ENCODE measurements at regions not wholly inside any gene's neighbourhood (a gene's known extent, or its start where the extent isn't known, plus 50 kb on each side); places are given as distances from the start of the nearest gene placed in this dataset.

GRCh38 chr21:26659757-26660156 is 86.7 kb upstream of the CYYR1 start:
- Histone ChIP-seq H3K79me2 (ENCODE audit: control insufficient read depth, insufficient read depth, low read length, unreplicated experiment) (no peaks in the 10 kb centered on the region), H3K36me3 (ENCODE audit: insufficient read depth, low read length) (no peaks in the 10 kb centered on the region), H2AFZ (ENCODE audit: low read length, unreplicated experiment) (no peak overlapping the region), H3K4me1 (ENCODE audit: control insufficient read depth, insufficient read depth, low read length, unreplicated experiment) (no peaks in the 10 kb centered on the region), H3K4me3 (ENCODE audit: low read depth, low read length) (no peak overlapping the region), H3K27me3 (ENCODE audit: insufficient read depth, low read length) (no peaks in the 10 kb centered on the region), H3K27ac (ENCODE audit: low read depth, low read length) (no peak overlapping the region)

GRCh38 chr21:26659182-26659581 is 86.1 kb upstream of the CYYR1 start:
- Histone ChIP-seq H3K79me2 (ENCODE audit: control insufficient read depth, insufficient read depth, low read length, unreplicated experiment) (no peaks in the 10 kb centered on the region), H3K27ac (ENCODE audit: low read depth, low read length) (no peak overlapping the region), H3K4me1 (ENCODE audit: control insufficient read depth, insufficient read depth, low read length, unreplicated experiment) (no peaks in the 10 kb centered on the region), H3K36me3 (ENCODE audit: insufficient read depth, low read length) (no peaks in the 10 kb centered on the region), H2AFZ (ENCODE audit: low read length, unreplicated experiment) (no peak overlapping the region), H3K4me3 (ENCODE audit: low read depth, low read length) (no peak overlapping the region), H3K27me3 (ENCODE audit: insufficient read depth, low read length) (no peaks in the 10 kb centered on the region)

GRCh38 chr21:26655460-26655859 is 82.4 kb upstream of the CYYR1 start:
- Histone ChIP-seq H3K4me1 (ENCODE audit: control insufficient read depth, insufficient read depth, low read length, unreplicated experiment) (no peaks in the 10 kb centered on the region), H2AFZ (ENCODE audit: low read length, unreplicated experiment) (no peak overlapping the region), H3K27ac (ENCODE audit: low read depth, low read length) (no peak overlapping the region), H3K79me2 (ENCODE audit: control insufficient read depth, insufficient read depth, low read length, unreplicated experiment) (no peaks in the 10 kb centered on the region), H3K36me3 (ENCODE audit: insufficient read depth, low read length) (no peaks in the 10 kb centered on the region), H3K4me3 (ENCODE audit: low read depth, low read length) (no peak overlapping the region), H3K27me3 (ENCODE audit: insufficient read depth, low read length) (0 out of 2 replicates have a peak, but pooled peaks cover under 1% of the 10 kb centered on the region)

- no peaks in the 10 kb centered on the region for H3K79me2 ChIP-seq (ENCODE audit: control insufficient read depth, insufficient read depth, low read length, unreplicated experiment)
- no peaks in the 10 kb centered on the region for H3K36me3 ChIP-seq (ENCODE audit: insufficient read depth, low read length)
- peaks cover 6% of the 10 kb centered on the region; the same call in 1 of the 2 replicates for H3K27me3 ChIP-seq (ENCODE audit: insufficient read depth, low read length)
- no peaks in the 10 kb centered on the region for H3K4me1 ChIP-seq (ENCODE audit: control insufficient read depth, insufficient read depth, low read length, unreplicated experiment)
- H3K4me3 ChIP-seq (ENCODE audit: low read depth, low read length) = no peak overlapping the region
- H2AFZ ChIP-seq (ENCODE audit: low read length, unreplicated experiment) = no peak overlapping the region
- no peak overlapping the region for H3K27ac ChIP-seq (ENCODE audit: low read depth, low read length)
Observed at GRCh38 chr21:26653430-26653829, 80.3 kb upstream of the CYYR1 start.

- no peak overlapping the region for H3K27ac ChIP-seq (ENCODE audit: low read depth, low read length)
- H2AFZ ChIP-seq (ENCODE audit: low read length, unreplicated experiment) = no peak overlapping the region
- H3K27me3 ChIP-seq (ENCODE audit: insufficient read depth, low read length) = peaks cover 6% of the 10 kb centered on the region; the same call in 1 of the 2 replicates
- no peaks in the 10 kb centered on the region for H3K4me1 ChIP-seq (ENCODE audit: control insufficient read depth, insufficient read depth, low read length, unreplicated experiment)
- no peaks in the 10 kb centered on the region for H3K79me2 ChIP-seq (ENCODE audit: control insufficient read depth, insufficient read depth, low read length, unreplicated experiment)
- H3K4me3 ChIP-seq (ENCODE audit: low read depth, low read length) = no peak overlapping the region
- H3K36me3 ChIP-seq (ENCODE audit: insufficient read depth, low read length) = no peaks in the 10 kb centered on the region
Observed at GRCh38 chr21:26652854-26653253, 79.8 kb upstream of the CYYR1 start.

GRCh38 chr21:26641062-26641461 is 68.0 kb upstream of the CYYR1 start:
- Histone ChIP-seq H3K36me3 (ENCODE audit: insufficient read depth, low read length) (no peaks in the 10 kb centered on the region), H3K4me1 (ENCODE audit: control insufficient read depth, insufficient read depth, low read length, unreplicated experiment) (no peaks in the 10 kb centered on the region), H2AFZ (ENCODE audit: low read length, unreplicated experiment) (no peak overlapping the region), H3K27ac (ENCODE audit: low read depth, low read length) (no peak overlapping the region), H3K4me3 (ENCODE audit: low read depth, low read length) (no peak overlapping the region), H3K27me3 (ENCODE audit: insufficient read depth, low read length) (no peaks in the 10 kb centered on the region), H3K79me2 (ENCODE audit: control insufficient read depth, insufficient read depth, low read length, unreplicated experiment) (no peaks in the 10 kb centered on the region)

- Histone ChIP-seq H3K27me3 (ENCODE audit: insufficient read depth, low read length) (no peaks in the 10 kb centered on the region), H3K4me3 (ENCODE audit: low read depth, low read length) (no peak overlapping the region), H2AFZ (ENCODE audit: low read length, unreplicated experiment) (no peak overlapping the region), H3K4me1 (ENCODE audit: control insufficient read depth, insufficient read depth, low read length, unreplicated experiment) (no peaks in the 10 kb centered on the region), H3K36me3 (ENCODE audit: insufficient read depth, low read length) (no peaks in the 10 kb centered on the region), H3K27ac (ENCODE audit: low read depth, low read length) (no peak overlapping the region), H3K79me2 (ENCODE audit: control insufficient read depth, insufficient read depth, low read length, unreplicated experiment) (no peaks in the 10 kb centered on the region)
Observed at GRCh38 chr21:26637201-26637745, 64.2 kb upstream of the CYYR1 start.

- Histone ChIP-seq H3K36me3 (ENCODE audit: insufficient read depth, low read length) (no peaks in the 10 kb centered on the region), H2AFZ (ENCODE audit: low read length, unreplicated experiment) (no peak overlapping the region), H3K4me1 (ENCODE audit: control insufficient read depth, insufficient read depth, low read length, unreplicated experiment) (no peaks in the 10 kb centered on the region), H3K4me3 (ENCODE audit: low read depth, low read length) (no peak overlapping the region), H3K27me3 (ENCODE audit: insufficient read depth, low read length) (no peaks in the 10 kb centered on the region), H3K79me2 (ENCODE audit: control insufficient read depth, insufficient read depth, low read length, unreplicated experiment) (no peaks in the 10 kb centered on the region), H3K27ac (ENCODE audit: low read depth, low read length) (no peak overlapping the region)
Observed at GRCh38 chr21:26635681-26636080, 62.6 kb upstream of the CYYR1 start.

GRCh38 chr21:26632691-26633090 is 59.6 kb upstream of the CYYR1 start:
- Histone ChIP-seq H3K27ac (ENCODE audit: low read depth, low read length) (no peak overlapping the region), H3K36me3 (ENCODE audit: insufficient read depth, low read length) (no peaks in the 10 kb centered on the region), H3K4me1 (ENCODE audit: control insufficient read depth, insufficient read depth, low read length, unreplicated experiment) (no peaks in the 10 kb centered on the region), H3K27me3 (ENCODE audit: insufficient read depth, low read length) (no peaks in the 10 kb centered on the region), H3K4me3 (ENCODE audit: low read depth, low read length) (no peak overlapping the region), H2AFZ (ENCODE audit: low read length, unreplicated experiment) (no peak overlapping the region), H3K79me2 (ENCODE audit: control insufficient read depth, insufficient read depth, low read length, unreplicated experiment) (no peaks in the 10 kb centered on the region)

GRCh38 chr21:26626187-26626586 is 53.1 kb upstream of the CYYR1 start:
- no peaks in the 10 kb centered on the region for H3K36me3 ChIP-seq (ENCODE audit: insufficient read depth, low read length)
- H3K4me3 ChIP-seq (ENCODE audit: low read depth, low read length) = no peak overlapping the region
- H3K27ac ChIP-seq (ENCODE audit: low read depth, low read length) = no peak overlapping the region
- no peaks in the 10 kb centered on the region for H3K79me2 ChIP-seq (ENCODE audit: control insufficient read depth, insufficient read depth, low read length, unreplicated experiment)
- no peaks in the 10 kb centered on the region for H3K27me3 ChIP-seq (ENCODE audit: insufficient read depth, low read length)
- no peaks in the 10 kb centered on the region for H3K4me1 ChIP-seq (ENCODE audit: control insufficient read depth, insufficient read depth, low read length, unreplicated experiment)
- no peak overlapping the region for H2AFZ ChIP-seq (ENCODE audit: low read length, unreplicated experiment)

- H3K27me3 ChIP-seq (ENCODE audit: insufficient read depth, low read length) = no peaks in the 10 kb centered on the region
- no peak overlapping the region for H3K4me3 ChIP-seq (ENCODE audit: low read depth, low read length)
- H3K79me2 ChIP-seq (ENCODE audit: control insufficient read depth, insufficient read depth, low read length, unreplicated experiment) = no peaks in the 10 kb centered on the region
- H3K36me3 ChIP-seq (ENCODE audit: insufficient read depth, low read length) = no peaks in the 10 kb centered on the region
- no peaks in the 10 kb centered on the region for H3K4me1 ChIP-seq (ENCODE audit: control insufficient read depth, insufficient read depth, low read length, unreplicated experiment)
- H2AFZ ChIP-seq (ENCODE audit: low read length, unreplicated experiment) = no peak overlapping the region
- no peak overlapping the region for H3K27ac ChIP-seq (ENCODE audit: low read depth, low read length)
Observed at GRCh38 chr21:26624983-26625519, 52.0 kb upstream of the CYYR1 start.
